ENCODE measurements at regions not wholly inside any gene's neighbourhood (a gene's known extent, or its start where the extent isn't known, plus 50 kb on each side); places are given as distances from the start of the nearest gene placed in this dataset.

DNA sequence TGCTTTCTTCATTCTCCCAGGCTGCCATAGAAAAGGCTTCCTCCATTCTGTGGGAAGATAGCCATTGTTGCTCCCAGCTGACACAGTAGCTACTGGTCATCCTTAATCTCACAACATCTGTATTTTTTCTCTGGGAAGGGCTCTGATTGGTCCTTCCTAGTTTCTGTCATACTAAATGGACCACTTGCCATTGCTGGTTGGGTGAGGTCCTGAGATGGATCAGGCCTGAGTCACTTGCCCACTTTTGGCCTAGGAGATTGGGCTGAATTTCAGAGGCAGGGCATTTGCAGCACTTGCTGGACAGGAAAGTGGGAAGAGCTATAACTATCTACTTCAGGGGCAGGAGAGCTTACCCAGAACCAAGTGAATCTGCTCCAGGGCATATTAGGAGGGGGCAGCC lies 106.5 kb upstream of the PROK2 start:
- DNase-seq = no peak

DNA sequence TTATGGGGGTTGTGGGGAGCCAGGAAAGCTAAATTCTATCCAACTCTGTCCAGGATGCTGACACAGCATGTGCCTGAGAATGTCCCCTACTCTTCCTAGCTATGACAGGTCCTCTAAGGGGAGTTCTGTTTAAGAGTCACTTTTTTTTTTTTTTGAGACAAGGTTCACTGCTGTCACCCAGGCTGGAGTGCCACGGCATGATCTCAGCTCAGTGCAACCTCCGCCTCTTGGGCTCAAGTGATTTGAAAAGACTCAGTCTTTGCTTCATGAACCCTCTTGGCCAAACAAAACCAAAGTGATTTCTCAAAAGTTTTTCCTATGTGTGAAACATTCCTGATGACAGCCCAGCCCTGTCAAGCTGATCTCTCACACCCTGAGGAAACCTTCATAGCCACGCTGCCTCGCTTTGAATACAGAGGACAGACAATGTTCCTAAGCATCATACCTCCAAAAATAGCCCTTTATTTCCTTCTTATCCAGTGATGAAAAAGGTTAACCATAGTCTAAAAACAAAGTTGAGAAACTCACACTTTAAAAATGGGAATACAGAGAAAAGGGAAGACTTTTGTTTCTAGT lies 105.5 kb upstream of the PROK2 start:
- peak; percentile 25 to 39 for DNase-seq

DNA sequence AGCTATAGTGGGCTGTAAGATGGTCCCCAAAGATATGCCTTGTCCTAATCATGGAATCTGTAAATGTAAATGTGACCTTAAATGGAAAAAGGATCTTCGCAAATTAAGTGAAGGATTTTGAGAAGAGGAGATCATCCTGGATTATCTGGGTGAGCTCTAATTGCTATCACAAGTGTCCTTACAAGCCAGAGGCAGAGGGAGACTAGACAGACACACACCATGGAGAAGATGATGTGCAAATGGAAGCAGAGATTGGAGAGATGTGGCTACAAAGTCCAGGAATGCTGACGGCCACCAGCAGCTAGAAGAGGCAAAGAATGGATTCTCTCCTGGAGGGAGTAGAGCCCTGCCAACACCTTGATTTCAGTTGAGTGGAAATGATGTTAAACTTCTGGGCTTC lies 102.3 kb upstream of the PROK2 start:
- no peak for DNase-seq

DNA sequence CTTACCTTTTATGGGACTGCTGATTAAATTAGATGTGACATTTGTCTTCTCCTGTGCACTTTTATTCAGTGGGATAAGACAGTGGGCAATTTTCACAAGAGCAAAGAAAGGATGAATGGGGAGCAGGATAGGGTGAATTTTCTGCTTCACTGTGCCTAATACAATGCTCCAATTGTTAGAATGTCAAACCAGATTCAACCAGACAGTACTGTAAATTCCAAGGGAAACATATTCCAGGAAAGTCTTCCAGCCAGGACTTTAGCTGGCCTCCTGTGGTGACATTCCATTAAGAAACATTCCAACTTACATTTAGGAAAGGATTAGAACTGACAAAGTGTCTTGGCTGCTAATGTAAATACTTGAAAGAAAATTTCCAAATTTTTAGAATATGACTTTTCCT lies 100.1 kb upstream of the PROK2 start:
- no peak for DNase-seq

DNA sequence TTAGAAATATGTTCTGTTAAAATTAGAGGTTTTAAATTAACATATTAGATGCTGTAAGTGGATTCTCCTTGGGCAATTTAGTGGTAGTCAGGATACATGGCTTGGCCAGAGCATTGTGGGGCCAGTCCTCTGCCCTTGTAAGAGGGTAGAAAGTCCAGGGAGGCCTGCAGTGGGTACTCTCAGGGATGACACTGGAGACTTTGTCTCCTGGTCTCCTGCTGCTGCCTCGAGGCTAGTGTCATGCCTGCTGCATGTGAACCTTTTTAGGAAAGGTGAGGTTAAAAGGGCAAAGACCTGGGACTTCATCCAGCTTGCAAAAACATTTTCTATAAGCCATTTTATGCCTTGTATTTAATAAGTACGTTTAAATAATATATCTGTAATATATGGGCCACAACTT lies 96.8 kb upstream of the PROK2 start:
- DNase-seq = no peak

DNA sequence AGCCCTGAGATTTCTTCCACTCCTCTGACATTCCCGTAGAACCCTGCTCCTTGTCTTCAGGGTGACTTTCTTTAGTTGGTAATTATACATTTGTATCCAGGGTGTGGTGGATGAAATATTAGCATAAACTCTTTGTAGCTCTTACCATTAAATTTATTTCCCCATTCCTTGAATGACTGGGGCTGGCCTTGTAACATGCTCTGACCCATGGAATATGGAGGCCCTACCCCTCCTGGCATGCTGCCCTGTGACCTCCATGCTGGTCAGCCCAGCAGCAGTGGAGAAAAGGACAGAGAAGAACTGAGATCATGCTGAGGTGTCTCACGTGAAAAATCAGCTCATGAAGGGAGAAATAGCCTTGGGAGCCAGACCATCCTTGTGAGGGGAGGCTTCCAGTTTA lies 96.1 kb upstream of the PROK2 start:
- no peak for DNase-seq

DNA sequence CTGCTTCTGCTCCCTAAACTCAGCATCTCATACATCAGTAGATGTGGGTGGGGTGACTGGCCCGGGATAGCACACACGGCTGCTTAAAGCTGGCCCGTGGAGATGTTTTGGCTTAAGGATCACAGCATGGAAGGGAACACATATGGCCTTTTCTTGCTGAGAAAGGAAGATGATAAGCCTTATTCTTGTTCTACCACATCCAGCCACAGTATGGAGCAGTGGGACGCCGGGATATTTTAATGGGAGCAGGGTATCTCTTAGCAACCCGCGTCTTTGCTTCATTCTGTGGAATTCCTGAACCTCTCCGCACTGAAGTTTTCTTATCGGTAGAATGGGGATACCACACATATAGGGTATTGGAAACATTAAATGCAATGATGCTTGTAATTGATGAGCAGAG lies 94.1 kb upstream of the PROK2 start:
- DNase-seq = no peak

DNA sequence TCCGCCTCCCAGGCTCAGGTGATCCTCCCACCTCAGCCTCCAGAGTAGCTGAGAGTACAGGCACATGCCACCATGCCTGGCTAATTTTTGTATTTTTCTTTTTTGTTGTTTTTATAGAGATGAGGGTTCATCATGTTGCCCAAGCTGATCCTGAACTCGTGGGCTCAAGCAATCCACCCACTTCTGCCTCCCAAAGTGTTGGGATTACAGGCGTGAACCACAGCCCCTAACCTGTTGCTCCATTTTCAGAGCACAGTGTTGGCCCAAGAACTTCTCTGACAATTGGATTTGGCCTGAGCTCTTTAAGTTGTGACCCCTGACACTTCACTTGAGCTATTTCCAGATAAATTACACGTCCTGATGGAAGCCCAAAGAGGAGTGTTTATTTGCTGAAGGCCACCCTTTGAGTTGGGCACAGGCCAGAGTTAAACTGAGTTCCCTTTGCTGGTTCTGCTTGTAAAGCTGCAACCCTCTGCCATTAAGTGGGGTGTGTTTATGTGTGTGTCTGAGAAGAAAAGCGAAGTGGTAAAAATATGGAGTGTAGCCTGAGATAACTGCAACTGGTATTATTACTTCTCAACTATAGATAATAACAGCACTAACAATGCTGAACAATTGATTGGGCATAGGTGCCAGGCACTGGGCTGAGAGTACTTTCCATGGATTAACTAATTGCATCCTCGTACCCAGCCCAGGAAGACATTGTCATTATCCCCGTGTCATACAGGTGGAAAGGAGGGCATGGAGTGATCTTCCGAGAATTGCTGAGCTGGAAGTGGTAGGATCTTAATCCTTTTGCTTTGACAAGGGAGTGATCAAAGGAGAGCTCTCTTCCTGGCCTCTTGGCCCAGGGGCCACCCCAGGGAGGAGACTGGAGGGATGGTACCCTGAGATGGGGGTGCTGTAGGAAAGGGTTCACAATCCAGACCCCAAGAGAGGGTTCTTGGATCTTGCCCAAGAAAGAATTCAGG lies 91.5 kb upstream of the PROK2 start:
- no peak for DNase-seq

DNA sequence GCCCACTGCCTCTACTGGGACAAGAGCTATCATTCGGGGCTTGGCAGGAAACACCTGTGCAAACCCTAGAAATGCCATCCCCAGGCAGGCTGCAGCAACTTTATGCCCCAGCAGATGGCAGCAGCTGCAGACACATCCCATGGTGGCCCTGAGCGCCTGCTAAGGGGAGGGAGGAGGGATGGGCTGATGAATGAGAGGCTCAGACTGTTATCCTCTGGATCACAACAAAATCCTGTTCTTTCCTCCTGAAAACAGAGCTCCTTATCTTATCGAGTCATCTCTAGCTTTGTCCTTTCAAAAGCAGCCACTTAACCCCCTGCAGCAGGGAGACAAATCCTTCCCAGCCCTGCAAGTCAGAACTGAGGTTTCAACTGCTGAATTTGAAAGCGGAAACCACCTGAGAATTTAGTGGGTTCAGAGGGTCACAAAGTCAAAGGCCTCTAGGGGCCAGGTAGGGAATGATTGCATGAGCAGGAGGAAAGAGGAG lies 90.6 kb upstream of the PROK2 start:
- peak; percentile 55 to 83 for DNase-seq

DNA sequence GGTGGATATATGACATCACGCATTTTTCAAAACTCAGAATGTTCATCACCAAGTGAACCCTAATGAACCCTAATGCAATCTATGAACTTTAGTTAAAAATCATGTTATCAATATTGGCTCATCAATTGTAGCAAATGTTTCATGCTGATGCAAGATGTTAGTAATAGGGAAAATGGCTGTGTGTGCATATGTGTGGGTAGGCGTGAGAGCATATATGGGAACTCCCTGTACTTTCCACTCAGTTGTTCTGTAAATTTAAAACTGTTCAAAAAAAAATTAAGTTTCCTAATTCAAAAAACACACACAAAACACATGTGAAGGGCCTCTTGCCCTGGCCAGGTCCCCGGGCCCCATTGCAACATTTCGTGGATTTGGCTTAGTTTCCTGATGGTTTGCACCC lies 89.7 kb upstream of the PROK2 start:
- peak; percentile 91 to 98 for DNase-seq

DNA sequence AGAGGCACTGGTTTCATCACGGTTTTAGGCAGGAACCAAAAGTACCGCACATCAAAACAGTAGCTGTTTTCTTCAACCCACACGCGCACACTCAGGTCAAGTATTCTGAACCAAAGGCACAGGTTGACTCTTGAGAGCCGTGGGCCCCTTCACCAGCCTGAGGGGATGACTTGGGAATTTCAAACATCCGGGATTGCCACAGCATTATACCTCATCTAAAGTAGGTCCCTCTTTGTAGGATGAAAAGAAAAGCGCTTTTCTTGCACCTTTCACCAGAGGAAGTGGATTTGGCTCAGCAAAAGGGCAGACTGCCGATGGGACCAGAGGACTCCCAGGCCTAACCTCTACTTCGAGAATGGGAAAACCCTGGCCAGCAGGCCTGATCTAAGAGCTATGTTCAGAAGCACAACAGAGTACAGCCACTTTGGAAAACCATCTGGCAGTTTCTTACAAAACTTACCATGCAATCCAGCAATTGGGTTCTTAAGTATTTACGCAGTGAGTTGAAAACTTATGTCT lies 88.2 kb upstream of the PROK2 start:
- peak in 1 of 2 donors; percentile 32 for DNase-seq

DNA sequence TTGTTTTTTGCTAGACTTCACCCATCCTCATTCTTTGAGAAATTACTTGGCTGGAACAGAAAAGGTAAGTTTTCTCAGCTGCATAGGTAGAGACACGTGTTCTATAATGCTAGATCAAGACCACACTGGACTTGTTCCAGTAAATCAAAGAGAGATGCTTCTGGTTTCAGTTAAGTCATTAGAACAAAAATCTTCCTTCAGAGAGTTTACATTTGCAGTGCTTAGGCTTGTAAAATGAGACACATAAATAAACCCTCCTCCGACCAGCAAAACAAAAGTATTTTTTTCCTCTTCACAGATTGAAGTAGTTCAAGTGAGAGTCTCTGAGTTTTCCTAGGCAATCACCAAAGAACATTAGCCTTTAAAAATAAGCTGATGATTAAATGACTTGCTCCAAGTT lies 87.3 kb upstream of the PROK2 start:
- no peak for DNase-seq

DNA sequence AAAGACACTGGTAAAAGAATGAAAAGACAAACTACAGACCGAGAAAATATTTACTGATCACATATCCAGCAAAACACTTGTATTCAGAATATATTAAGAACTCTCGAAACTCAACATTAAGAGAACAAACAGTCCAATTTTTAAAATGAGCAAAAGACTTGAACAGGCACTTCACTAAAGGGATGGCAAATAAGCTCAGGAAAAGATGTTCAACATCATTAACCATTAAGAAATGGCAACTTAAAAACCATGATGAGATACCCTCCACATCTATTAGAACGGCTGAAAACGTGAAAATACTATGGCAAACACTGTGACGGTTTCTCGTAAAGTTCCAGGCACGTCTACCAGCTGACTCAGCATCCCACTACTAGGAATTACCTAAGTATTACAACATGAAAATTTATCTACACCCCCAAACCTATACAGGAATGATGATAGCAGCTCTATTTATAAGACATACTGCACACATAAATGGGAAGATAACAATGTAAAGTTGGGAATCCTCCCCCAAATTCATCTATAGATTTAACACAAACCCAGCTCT lies 86.1 kb upstream of the PROK2 start:
- no peak for DNase-seq

DNA sequence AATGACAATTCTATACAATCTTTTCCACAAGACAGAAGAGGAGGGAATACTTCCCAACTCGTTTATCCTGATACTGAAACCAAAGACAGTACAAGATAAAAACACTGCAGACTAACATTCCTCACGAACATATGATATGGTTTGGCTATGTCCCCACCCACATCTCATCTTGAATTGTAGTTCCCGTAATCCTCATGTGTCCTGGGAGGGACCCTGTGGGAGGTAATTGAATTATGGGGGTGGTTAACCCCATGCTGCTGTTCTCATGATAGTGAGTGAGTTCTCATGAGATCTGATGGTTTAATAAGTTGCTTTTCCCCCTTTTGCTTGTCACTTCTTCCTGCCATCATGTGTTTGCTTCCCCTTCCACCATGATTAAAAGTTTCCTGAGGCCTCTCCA lies 83.9 kb upstream of the PROK2 start:
- DNase-seq = peak; percentile 57 to 91

DNA sequence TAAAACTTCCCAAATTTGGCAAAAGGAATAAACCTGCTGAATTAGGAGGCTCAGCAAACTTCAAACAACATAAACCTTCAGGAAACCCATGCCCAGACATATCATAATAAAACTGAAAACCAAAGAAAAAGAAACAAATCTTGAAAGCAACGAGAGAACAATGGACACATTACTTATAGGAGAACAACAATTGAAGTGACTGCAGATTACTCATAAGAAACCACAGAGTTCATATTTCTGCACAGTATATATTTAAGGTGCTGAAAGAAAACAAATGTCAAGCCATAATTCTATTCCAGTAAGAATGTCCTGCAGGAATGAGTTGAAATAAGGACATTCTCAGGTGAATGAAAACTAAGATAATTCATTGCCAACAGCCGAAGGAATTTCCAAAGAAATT lies 80.8 kb upstream of the PROK2 start:
- no peak for DNase-seq

DNA sequence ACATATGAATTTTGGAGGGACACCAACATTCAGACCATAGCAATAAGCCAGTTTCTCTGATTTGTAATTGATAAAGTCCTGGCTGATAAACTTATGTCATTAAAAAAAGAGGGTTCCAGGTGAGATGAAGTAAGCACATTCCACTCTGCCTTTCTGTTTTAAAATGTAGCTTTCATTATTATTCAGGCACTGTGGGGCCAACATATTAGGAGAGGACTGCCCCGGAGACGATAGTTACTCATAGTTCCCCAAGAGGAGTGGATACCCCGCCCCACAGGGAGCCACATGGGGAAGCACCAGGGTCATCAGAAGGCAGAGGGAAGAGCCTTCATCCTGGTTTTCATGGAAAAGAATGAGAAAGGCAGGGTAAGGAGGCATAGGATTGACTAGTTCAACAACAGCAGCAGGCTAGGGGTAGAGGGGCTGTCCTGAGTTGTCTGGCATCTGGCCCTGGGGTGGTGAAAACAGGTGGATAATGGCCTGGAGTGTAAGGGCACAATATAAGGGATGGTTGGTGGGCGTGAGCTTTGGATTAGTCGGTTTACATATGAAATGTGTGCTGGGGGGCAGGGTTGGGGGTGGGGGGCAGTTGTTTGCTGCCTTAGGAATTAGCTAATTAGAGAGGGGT lies 78.7 kb upstream of the PROK2 start:
- no peak for DNase-seq

DNA sequence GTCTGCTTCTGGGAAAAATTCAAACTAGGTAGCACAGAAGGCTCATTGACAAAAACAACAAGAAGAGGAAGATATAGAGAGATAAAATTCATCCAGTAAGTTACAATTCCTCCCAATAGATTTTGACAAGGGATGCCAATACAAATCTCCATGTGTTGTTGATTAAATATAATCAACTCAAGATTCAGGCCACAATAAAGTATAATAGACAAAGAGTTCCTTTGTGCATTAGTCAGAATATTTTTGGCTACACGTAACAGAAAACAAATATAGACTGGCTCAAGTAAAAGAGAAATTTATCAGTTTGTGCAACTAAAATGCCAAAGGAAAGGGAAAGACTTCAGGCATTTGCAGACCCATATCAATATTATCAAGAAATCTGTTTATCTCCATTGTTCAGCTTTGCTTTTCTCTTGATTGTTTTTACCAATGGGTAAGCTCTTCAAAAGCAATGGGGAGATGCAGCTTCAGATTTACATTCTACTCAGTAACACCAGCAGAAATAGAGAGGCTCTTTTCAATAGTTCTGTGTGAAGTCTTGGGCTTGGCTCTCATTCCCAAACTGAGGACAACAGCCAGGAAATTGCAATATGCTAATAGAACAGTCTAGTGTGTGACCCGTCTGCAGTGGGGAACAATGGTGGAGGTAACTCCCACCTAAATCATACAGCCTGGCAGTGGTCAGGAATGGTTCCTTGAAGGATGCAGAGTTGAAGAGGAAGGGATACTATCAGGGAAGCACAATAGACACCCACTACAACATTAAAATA lies 77.6 kb upstream of the PROK2 start:
- DNase-seq = no peak

DNA sequence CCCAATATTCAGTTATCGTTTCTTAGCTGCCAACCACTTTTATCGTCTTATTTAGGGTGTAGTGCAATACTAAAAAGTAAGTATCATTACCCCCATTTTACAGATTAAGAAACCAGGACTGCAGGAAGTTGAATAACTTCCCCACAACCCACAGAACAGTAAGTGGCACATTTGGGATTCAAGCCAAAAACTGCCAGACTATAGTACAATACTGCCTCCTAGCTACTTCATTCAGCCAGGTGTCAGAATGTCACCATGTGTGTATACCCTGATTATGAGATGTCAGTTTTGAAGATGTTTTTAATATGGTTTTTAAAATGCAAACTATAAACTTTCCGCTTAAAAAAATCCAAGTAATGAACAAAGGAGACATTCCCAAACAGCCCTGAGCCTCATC lies 74.2 kb upstream of the PROK2 start:
- DNase-seq = peak; percentile 89 to 90

DNA sequence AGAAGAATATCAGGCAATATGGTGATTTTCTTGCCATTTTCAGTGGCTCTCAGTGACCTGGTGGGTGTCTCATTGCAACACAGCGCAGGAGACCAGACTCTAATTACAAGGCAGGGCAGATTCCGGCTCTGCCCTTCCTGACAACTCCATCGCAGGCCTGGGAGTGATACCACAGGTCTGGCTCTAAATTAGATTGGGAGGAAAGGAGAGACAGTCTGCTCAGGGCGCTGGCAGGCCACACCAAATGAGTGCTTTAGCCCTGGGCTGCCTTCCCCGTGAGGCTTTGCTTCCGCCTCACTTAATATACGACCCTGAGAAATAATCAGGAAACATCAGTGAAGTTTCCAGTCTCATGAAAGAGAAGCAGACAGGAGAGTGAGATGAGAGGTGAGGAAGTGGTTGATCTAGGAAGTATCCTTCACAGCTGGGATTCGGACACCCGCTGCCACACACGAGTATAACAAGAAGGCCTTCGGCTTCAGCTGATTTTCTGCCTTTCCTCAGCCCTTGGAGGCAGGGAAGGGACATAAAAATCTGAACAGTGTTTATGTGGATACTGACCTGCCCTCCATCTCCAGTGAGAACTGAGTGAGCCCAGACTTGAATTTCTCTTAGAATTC lies 73.7 kb upstream of the PROK2 start:
- DNase-seq = no peak

DNA sequence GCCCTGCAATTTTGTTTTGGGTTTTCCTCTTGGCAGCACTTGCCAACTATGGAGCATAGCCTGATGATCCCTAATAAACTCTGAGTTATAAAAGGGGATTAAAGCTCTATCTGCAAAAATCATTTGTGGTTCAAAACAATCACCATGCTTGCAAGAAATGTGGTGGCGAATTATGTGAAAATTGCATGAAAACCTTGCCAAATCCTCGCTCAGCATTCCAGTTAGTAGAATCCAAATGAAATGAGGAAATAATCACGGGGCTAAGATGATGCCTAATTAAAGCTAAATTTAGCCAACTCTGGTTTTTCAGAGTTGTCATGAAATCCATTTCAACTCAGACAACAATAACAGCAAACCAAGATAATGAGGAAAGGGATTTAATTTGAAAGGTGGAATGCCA lies 73.0 kb upstream of the PROK2 start:
- peak; percentile 51 to 75 for DNase-seq

DNA sequence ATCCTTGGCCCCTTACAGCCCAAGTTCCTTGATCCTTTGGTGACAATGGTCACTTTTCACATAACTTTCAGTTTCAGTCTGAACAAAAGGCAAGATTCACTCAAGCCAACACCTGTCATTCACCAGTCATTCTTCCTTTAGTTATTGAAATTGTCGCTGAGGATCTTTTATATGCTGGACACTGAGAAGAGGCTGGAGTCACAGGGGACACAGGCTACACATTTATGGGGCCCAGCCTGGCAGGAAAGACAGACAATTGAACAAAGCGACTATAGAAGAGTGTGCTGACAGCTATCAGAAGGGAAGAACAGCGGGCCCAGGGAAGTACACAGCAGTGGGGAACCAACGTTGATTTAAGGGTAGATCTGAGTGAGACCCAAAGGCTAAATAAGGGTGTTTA lies 69.8 kb upstream of the PROK2 start:
- no peak for DNase-seq

DNA sequence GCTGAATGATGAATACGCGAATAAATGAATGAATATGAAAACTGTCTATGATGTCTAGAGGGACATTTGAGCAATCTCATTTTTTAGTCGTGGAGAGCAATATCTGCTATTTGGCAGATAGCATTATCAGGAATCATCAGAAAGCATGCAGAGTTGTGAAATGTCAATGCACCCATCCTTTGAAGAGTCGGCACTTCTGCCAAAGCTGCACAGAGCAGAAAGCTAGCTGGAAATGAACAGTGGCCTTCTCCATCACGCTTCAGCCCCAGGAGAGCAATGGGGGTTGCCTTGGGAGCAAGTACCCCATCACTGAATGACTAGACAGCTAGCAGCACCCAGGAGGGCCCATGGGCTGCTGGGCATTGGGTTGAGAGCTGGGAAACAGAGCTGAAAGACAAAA lies 69.1 kb upstream of the PROK2 start:
- no peak for DNase-seq
